ENCODE measurements at regions not wholly inside any gene's neighbourhood (a gene's known extent, or its start where the extent isn't known, plus 50 kb on each side); places are given as distances from the start of the nearest gene placed in this dataset.
"Not testable (repeated sequence)": the region's sequence is repeated elsewhere in the genome, so short reads cannot be mapped to it uniquely, and the experiment has no call there.

DNA sequence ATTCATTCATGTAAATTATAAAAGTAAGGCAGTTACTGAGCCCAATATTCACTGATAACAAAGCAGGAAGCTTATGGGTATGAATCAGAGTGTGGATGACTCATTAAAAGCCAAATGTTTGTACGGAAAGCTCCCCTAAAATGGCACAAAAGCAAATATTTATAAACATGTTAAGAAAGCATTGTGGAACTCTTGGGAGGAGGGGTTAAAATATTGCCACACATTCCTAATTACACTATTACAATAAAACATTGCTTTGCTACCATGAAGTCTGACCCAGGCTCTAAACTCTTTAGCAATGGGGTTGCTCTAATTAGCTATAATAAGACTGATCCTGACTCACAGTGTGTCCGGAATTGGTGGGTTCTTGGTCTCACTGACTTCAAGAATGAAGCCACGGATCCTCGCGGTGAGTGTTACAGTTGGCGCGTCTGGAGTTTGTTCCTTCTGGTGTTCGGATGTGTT lies 110.9 kb downstream of the NAB1 start:
- Mint-ChIP-seq H3K36me3 (ENCODE audit: insufficient read depth) (no peaks in the 10 kb centered on the region), H3K27me3 (no peaks in the 10 kb centered on the region), H3K4me1 (ENCODE audit: low read depth) (peaks cover 6% of the 10 kb centered on the region), H3K9me3 (ENCODE audit: low read depth) (no peaks in the 10 kb centered on the region), H3K4me3 (ENCODE audit: low read depth) (no peak overlapping the region), H3K27ac (no peak overlapping the region)
- TF ChIP-seq, protein P1, sequence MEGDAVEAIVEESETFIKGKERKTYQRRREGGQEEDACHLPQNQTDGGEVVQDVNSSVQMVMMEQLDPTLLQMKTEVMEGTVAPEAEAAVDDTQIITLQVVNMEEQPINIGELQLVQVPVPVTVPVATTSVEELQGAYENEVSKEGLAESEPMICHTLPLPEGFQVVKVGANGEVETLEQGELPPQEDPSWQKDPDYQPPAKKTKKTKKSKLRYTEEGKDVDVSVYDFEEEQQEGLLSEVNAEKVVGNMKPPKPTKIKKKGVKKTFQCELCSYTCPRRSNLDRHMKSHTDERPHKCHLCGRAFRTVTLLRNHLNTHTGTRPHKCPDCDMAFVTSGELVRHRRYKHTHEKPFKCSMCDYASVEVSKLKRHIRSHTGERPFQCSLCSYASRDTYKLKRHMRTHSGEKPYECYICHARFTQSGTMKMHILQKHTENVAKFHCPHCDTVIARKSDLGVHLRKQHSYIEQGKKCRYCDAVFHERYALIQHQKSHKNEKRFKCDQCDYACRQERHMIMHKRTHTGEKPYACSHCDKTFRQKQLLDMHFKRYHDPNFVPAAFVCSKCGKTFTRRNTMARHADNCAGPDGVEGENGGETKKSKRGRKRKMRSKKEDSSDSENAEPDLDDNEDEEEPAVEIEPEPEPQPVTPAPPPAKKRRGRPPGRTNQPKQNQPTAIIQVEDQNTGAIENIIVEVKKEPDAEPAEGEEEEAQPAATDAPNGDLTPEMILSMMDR (IDR thresholded peaks at IDR 0.05; ENCODE audit: unreplicated experiment): no peak
- DNase-seq (ENCODE audit: low spot score, unreplicated experiment): no peak

DNA sequence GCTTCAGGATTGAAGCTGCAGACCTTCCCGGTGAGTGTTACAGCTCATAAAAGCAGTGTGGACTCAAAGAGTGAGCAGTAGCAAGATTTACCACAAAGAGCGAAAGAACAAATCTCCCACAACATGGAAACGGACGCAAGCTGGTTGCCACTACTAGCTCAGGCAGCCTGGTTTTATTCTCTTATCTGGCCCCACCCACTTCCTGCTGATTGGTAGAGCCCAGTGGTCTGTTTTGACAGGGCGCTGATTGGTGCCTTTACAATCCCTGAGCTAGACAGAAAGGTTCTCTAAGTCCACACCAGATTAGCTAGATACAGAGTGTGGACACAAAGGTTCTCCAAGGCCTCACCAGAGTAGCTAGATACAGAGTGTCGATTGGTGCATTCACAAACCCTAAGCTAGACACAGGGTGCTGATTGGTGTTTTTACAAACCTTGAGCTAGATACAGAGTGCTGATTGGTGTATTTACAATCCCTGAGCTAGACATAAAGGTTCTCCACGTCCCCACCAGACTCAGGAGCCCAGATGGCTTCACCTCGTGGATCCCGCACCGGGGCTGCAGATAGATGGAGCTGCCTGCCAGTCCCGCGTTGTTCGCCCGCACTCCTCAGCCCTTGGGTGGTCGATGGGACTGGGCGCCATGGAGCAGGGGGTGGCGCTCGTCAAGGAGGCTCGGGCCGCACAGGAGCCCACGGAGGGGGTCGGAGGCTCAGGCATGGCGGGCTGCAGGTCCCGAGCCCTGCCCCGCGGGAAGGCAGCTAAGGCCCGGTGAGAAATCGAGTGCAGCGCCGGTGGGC lies 111.7 kb downstream of the NAB1 start:
- DNase-seq (ENCODE audit: low spot score, unreplicated experiment); H3K9me3 Mint-ChIP-seq (ENCODE audit: low read depth); H3K27ac Mint-ChIP-seq; H3K4me3 Mint-ChIP-seq (ENCODE audit: low read depth); H3K27me3 Mint-ChIP-seq; H3K36me3 Mint-ChIP-seq (ENCODE audit: insufficient read depth): not testable (repeated sequence)
- H3K4me1 Mint-ChIP-seq (ENCODE audit: low read depth): peaks cover 13% of the 10 kb centered on the region

DNA sequence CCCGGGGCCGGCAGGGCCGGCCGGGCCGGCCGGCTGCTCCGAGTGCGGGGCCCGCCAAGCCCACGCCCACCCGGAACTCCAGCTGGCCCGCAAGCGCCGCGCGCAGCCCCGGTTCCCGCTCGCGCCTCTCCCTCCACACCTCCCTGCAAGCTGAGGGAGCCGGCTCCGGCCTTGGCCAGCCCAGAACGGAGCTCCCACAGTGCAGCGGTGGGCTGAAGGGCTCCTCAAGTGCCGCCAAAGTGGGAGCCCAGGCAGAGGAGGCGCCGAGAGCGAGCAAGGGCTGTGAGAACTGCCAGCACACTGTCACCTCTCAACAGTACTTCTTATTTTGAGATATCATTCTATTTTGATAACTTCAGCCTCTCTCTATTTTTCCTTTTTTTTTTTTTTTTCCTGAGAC lies 112.3 kb downstream of the NAB1 start:
- not testable (repeated sequence) for H3K4me3 Mint-ChIP-seq (ENCODE audit: low read depth); H3K27me3 Mint-ChIP-seq; DNase-seq (ENCODE audit: low spot score, unreplicated experiment); H3K36me3 Mint-ChIP-seq (ENCODE audit: insufficient read depth); H3K27ac Mint-ChIP-seq; H3K9me3 Mint-ChIP-seq (ENCODE audit: low read depth)
- peaks cover 19% of the 10 kb centered on the region for H3K4me1 Mint-ChIP-seq (ENCODE audit: low read depth)

DNA sequence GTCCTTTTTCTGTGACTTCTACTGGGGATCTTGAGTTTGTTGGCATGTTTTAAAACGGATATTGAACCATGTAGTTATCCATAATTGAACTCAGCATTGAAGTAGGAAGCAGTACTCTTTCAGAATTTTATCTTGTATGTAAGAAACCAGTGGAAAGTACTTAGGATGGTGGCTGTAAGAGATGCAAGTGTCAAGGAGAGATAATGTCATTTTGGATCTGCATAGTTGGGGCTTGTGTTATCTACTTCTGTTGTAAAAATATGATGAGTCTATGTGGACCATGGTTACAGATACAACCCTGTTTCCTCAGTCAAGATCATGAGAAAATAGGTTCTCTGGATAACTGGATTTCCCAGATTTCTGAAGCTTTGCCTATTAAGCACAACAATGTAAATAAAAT lies 113.7 kb downstream of the NAB1 start:
- Mint-ChIP-seq H3K27ac (no peak overlapping the region), H3K27me3 (no peaks in the 10 kb centered on the region), H3K9me3 (ENCODE audit: low read depth) (no peaks in the 10 kb centered on the region), H3K4me3 (ENCODE audit: low read depth) (no peak overlapping the region), H3K4me1 (ENCODE audit: low read depth) (peaks cover 22% of the 10 kb centered on the region), H3K36me3 (ENCODE audit: insufficient read depth) (no peaks in the 10 kb centered on the region)
- no peak for DNase-seq (ENCODE audit: low spot score, unreplicated experiment)
- TF ChIP-seq, protein P1 (IDR thresholded peaks at IDR 0.05; ENCODE audit: unreplicated experiment): no peak

DNA sequence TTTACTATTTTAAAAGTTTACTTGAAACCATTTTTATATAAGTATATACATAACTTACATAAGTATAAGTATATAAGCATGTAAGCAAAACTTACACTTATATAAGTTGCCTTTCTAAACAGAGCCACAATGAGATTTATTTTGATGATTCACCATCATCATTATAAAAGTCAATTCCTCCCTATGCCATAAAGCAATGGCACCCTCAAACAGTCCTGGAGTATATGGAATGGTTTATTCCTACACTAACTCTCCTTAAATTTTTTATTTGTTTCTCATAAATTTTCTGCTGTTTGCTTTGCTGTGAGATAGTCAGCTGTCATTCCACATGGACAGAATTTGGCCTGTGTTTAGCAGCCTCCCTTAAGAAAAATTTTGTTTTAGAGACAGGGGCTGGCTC lies 114.2 kb downstream of the NAB1 start:
- Mint-ChIP-seq H3K36me3 (ENCODE audit: insufficient read depth) (no peaks in the 10 kb centered on the region), H3K4me1 (ENCODE audit: low read depth) (peaks cover 23% of the 10 kb centered on the region), H3K4me3 (ENCODE audit: low read depth) (no peak overlapping the region), H3K9me3 (ENCODE audit: low read depth) (no peaks in the 10 kb centered on the region), H3K27ac (no peak overlapping the region), H3K27me3 (no peaks in the 10 kb centered on the region)
- no peak for DNase-seq (ENCODE audit: low spot score, unreplicated experiment)
- TF ChIP-seq, protein P1 (IDR thresholded peaks at IDR 0.05; ENCODE audit: unreplicated experiment): no peak

DNA sequence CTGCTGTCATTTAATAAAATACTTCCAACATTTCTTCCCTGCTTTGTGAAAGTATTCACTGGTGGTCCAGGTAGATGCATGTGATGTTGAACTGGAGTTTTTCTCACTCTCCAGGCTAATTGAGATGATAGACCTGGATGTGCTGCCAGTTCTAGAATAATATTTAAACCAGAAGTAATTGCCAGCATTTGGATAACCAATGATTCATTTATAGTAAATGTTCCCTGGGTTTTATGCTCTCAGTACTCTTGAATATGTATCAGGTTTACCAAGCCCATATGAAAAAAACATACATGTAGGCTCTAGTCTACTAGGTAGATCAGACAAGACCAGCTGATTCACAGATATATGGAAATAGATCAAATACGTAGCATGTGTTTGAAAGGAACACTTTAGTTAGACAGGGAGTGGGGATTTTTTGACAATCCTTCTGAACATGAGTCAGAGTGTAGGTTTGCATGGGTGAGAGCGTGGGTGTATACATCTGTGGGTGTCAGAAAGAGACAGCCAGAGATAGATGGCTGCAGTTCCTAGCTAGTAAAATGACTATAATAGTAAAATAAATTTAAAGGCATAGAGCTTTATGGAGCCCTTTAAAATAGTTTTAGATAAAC lies 115.1 kb downstream of the NAB1 start:
- DNase-seq (ENCODE audit: low spot score, unreplicated experiment): no peak

More for the DNA sequence above, 115.1 kb downstream of the NAB1 start:
- Mint-ChIP-seq H3K27me3 (no peaks in the 10 kb centered on the region), H3K9me3 (ENCODE audit: low read depth) (no peaks in the 10 kb centered on the region), H3K36me3 (ENCODE audit: insufficient read depth) (no peaks in the 10 kb centered on the region), H3K4me3 (ENCODE audit: low read depth) (no peak overlapping the region), H3K4me1 (ENCODE audit: low read depth) (peaks cover 23% of the 10 kb centered on the region), H3K27ac (no peak overlapping the region)
- TF ChIP-seq, protein P1 (IDR thresholded peaks at IDR 0.05; ENCODE audit: unreplicated experiment): no peak

All from progenitor cell of endocrine pancreas (in vitro differentiated cells).